Inflammatory macrophage treated with lipopolysaccharide for 4 hours (primary cell): ENCODE measurements at regions not wholly inside any gene's neighbourhood (a gene's known extent, or its start where the extent isn't known, plus 50 kb on each side); places are given as distances from the start of the nearest gene placed in this dataset.
A peak's percentile ranks its signal among the peaks of the same experiment; 100 is the strongest.
"Not testable (repeated sequence)": the region's sequence is repeated elsewhere in the genome, so short reads cannot be mapped to it uniquely, and the experiment has no call there.

Source experiments
- DNase-seq: peaks from one replicate; pipeline ENCODE4 v3.0.0-alpha.2; 2020

DNA sequence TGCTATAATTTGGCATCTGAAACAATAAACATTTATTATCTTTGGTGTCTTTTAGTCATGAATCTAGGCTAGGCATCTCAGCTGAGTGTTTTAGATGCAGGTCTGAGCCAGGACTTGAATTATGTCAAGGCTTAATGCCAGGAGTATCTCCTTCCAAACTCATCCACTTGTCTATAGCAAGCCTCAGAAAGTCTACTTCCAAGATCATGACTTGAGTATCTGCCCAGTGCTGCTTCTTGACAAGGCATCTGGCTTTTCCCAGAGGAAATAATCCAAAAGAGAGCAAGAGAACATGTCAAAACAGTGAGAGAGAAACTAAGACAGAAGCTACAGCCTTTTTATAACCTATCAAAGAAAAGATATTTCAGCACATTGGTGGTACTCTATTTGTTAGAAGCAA is 1052.1 kb upstream of the PCDH10 start:
- DNase-seq, result no peak

DNA sequence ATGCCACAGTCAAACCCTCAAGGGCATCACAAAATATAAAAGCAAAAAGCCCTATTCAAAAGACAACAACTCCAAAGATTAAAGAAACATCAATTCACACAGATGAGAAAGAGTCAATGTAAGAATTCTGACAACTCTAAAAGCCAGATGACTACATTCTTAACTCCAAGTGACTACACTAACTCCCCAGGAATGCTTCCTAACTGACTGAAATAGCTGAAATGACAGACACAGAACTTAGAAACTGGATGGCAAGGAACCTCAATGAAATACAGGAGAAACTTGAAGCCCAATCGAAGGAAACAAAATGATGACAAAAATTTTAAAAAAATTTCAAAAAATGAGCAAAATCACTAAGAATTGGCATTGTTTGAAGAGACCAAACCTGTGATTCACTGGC is 1047.6 kb upstream of the PCDH10 start:
- no peak for DNase-seq

- DNase-seq, result no peak
These were observed 1040.3 kb upstream of the PCDH10 start for GRCh38 chr4:132108784-132109183.

DNA sequence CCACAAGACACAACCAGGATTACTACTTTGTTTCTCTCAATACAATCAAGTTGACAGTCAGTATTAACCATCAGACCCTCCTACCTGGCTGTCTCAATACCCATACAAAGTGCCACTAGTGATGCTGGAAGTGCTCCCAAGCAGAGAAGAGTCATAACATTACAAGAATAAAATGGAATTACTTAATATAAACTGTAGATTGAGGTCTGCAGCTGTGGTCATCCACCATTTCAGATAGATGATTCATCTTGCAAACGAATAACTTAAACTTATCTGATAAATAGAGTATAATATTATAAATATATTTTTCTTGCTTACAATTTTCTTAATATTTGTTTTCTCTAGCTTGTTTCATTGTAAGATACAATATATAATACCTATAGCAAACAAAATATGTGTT is 1034.2 kb upstream of the PCDH10 start:
- no peak for DNase-seq

DNA sequence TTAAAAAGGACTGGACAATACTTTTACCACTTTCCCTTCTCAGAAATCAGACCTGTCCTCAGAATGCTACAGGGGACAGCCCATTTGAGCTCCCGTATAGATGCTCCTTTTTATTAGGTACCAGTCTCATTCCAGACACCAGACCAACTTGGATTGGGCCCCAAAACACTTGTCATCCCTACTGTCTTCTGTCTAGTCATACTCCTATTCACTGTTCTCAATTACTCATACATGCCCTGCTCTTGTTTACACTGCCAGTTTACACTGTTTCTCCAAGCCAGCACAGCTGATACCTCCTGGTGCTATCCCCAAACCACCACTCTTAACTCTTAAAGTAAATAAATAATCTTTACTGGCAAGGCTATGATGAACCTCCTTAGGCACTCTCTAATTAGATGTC is 1026.4 kb upstream of the PCDH10 start:
- DNase-seq, result not testable (repeated sequence)

DNA sequence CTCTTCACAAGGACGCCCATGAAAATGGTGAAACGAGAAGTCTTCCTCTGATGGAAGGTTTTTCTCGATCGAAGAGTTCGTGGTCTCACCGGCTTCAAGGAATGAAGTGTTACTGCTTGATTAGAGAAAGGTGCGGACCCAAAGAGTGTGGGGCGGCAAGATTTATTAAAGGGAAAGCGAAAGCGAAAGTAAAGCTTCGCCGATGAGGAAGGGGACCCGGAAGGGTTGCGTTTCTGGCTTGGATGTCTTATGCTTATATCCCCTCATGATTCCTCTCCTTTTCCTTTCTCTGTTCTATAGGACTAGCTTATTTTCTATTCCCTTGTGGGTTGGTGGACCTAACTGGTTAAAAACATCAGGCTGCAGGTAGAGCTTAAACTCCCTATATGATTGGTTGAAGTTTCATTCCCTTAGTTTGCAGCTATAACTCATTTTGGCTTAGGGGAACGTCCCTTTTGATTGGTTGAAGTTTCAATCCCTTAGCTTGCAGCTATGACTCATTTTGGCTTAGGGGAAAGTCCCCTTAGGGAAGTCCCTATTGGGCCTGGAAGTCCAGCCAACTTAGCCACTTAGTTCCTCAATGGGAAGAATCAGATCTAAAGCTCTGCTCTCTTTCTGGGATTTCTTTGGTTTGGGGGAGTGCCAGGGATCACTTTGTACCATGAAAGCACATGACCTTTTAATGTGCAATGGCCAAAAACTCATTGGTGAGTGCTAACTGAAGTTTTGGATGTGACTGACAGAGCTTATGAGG is 1025.0 kb upstream of the PCDH10 start:
- peak; percentile 21 for DNase-seq

GRCh38 chr4:132124624-132124974 is 1024.5 kb upstream of the PCDH10 start:
- DNase-seq, result no peak

- DNase-seq, result no peak
These were observed 1024.0 kb upstream of the PCDH10 start for GRCh38 chr4:132125131-132125530.

DNA sequence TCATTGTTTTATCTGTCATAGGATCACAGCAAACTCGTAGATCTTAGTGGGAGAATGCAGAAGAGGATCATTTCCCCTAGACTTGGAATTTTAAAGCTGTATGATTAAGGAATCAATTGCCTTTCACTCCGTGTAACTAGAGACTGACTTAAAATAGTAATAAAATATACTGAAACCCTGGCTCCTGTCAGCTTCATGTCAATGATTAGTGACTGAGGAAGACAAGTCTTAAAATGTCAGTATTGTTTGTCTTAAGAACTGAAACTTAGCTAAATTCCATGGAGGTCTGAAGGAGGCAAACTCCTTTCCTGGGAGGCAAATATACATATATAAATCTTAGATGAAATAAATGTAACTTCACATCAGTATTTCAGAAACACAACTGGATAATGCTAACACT is 1016.7 kb upstream of the PCDH10 start:
- no peak for DNase-seq

- no peak for DNase-seq
These were observed 979.4 kb upstream of the PCDH10 start for GRCh38 chr4:132169660-132170059.

DNA sequence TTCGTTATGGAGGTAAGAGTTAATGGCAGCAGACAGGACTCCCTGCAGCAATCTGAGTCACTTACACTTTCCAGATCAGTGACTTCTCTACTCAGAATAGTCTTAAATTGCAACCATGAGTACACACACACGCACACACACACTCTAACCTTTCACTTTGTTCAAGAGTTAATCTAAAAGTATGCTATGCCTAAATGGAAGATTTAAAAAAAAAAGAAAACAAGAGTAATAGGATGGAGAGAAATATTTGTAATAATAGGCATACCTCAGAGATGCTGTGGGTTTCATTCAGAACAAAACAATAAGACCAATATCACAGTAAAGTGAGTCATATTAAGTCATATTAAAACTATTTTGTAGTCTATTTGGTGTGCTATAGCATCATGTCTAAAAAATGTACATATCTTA is 969.1 kb upstream of the PCDH10 start:
- DNase-seq, result no peak

- no peak for DNase-seq
These were observed 953.9 kb upstream of the PCDH10 start for GRCh38 chr4:132195176-132195575.

DNA sequence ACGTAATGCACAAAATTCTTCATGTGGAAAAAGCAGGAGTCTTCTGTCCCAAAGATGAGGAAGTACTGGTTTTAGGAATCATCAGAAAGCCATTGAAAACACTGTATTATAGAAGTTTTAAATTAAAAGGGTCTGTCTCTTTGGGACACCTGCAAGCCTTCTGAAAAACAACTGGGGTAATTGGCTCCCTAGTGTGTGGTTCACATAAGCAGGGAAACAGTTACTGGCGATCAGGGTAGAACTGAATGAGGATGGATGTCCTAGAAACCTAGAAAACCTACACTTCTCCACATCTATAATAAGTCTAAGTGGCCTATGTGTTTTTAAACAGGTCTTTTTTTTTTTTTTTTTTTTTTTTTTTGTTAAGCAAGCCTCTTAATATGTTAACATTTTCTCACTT is 945.5 kb upstream of the PCDH10 start:
- no peak for DNase-seq

GRCh38 chr4:132214519-132214918 is 934.6 kb upstream of the PCDH10 start:
- DNase-seq, result no peak

GRCh38 chr4:132218406-132218805 is 930.7 kb upstream of the PCDH10 start:
- DNase-seq, result no peak

- no peak for DNase-seq
These were observed 921.8 kb upstream of the PCDH10 start for GRCh38 chr4:132227151-132227856.

DNA sequence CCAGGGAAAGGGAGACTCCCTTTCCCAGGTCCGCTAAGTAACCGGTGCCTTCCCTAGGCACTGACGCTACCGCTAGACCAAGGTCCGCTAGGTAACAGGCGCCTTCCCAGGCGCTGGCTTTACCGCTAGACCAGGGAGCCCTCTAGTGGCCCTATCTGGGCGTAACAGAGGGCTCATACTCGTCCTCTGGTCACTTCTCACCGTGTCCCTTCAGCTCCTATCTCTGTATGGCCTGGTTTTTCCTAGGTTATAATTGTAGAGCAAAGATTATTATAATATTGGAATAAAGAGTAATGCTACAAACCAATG is 921.3 kb upstream of the PCDH10 start:
- not testable (repeated sequence) for DNase-seq

DNA sequence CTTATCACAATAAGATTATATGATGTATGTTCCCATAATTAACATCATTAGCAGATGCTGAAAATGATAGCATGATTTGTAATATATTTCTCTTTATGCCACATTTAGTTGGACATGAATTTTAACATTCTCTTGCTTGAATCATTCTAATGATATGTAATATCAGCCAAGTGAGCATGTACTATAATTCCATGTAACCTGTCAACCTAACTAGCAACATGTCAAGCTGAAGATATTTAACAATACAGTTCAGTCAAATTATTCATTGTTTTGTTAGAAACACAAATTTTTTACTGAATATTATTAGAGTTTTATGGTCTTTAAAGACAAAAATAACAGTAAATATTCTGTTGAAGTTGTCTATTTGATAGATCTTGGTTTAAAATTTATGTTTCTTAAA is 920.4 kb upstream of the PCDH10 start:
- DNase-seq, result no peak

GRCh38 chr4:132230025-132230424 is 919.1 kb upstream of the PCDH10 start:
- no peak for DNase-seq

DNA sequence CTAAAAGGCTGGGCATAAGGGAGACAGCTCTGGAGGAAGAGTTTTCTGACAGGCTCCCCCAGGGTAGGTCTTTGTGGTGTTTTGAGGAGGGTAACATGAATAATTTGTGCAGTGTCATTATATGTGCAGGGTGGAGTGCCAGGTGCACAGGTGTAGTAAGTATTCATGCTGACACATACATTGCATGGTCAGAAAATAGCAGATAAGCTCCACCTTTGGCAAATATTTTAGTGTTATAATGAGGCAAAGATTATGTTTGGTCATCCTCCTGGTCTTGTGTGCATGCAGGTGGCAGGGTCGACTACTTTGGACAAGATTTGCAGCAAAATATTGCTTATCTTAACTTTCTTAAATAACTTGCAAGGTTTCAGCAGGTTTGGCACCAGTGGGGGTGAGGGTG is 910.4 kb upstream of the PCDH10 start:
- DNase-seq, result no peak

- DNase-seq, result no peak
These were observed 909.0 kb upstream of the PCDH10 start for GRCh38 chr4:132240081-132240480.

DNA sequence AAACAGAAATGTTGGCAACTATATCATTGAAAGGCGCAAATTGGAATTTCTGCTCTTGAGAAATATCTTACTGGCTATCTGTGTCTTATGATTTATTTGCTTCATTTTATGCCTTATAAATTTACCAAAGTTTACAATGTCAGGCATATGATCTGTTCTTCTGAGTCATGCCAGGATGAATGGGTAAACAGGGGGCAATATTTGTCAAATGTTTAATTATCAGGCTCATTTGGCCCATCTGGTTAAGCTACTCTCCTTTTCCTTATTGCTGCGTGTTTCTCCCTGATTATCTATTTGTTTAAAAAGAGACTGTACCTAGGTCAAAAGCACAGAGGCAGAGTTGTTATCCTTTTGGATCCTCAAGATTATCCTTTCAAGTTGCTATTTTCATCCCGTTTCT is 903.8 kb upstream of the PCDH10 start:
- no peak for DNase-seq

GRCh38 chr4:132264176-132264575 is 884.9 kb upstream of the PCDH10 start:
- DNase-seq, result no peak

DNA sequence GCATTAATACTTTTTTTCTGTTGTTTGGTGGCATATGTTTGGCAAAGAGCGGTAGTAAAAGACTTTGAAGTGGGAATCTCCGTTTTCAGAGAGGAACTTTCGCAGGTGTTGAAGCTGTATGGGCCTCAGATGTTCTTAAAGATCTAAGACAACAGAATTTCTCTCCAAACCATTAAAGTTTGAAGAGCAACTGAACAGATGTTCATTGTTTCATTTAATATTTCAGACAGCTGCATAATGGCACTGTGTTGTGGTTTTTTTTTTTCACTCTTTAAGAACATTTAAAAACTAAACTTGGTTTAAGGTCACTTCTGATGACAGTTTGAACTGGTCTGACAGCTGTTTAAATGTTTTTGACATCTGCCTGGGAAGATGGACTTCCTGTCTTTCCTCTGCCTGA is 882.7 kb upstream of the PCDH10 start:
- no peak for DNase-seq

DNA sequence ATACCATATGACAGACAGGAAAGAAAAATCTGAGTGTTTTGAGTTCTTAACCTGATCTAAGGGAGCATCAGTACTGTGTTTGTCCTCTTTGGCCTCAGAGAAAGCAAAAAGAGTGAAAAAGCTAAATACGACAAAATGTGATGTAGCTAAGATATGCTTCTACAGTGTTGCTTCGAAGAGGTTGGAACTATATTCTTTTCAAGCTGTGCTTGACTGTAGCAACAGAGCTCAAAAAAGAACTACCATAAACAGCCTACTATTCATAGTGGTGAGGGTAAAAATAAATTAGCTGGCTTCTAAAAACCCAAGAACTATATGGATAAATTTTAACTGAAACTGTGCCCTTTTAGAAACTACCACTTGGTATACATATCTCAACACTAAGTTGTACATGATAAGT is 881.8 kb upstream of the PCDH10 start:
- DNase-seq, result no peak
